ENCODE measurements at regions not wholly inside any gene's neighbourhood (a gene's known extent, or its start where the extent isn't known, plus 50 kb on each side); places are given as distances from the start of the nearest gene placed in this dataset.

DNA sequence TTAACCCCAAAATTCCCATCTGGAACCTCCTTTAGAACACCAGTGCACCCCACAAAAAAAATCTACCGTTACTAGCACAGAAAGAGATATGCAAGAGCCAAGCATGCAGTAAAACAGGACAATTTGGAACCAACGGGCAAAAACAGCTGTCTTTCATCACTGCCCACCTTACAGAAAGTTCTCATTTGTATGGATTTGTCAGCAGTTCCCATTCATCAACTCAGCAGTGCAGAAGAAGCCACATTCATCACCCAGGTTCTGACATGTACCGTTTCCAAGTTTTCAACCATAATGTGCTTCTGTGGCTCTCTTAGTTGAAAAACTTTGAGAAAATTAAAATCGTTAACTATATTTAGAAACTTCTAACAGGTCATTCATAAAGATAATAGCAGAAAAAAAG lies 387.0 kb downstream of the RPS29 start:
- H3K27me3 Mint-ChIP-seq, result no peaks in the 10 kb centered on the region
- H3K9me3 Mint-ChIP-seq, result no peaks in the 10 kb centered on the region
- H3K4me3 Mint-ChIP-seq, result no peak overlapping the region
- H3K27ac Mint-ChIP-seq, result no peak overlapping the region
- no peaks in the 10 kb centered on the region for H3K4me1 Mint-ChIP-seq (ENCODE audit: low read depth)
- DNase-seq, result no peak
- no peaks in the 10 kb centered on the region for H3K36me3 Mint-ChIP-seq (ENCODE audit: low read depth)

DNA sequence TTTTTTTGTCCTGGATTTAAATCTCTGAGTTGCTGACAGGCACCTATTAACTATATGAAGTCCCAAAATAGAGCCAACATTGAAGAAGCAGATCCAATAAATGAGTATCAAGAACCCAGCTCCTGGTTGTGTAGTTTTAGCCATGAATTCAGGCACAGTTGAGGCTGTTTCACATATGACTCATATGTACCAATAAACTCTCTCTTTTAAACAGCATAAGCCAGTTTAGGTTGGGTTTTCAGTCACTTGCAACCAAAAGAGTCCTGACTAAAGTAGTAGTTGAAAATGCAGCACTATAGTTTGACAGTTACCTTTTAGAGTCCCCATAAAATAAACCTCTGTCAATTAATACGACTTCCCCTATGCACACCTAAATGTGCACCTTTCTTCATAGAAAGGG lies 389.9 kb downstream of the RPS29 start:
- no peaks in the 10 kb centered on the region for H3K4me1 Mint-ChIP-seq (ENCODE audit: low read depth)
- H3K4me3 Mint-ChIP-seq, result no peak overlapping the region
- no peaks in the 10 kb centered on the region for H3K9me3 Mint-ChIP-seq
- no peak for DNase-seq
- no peaks in the 10 kb centered on the region for H3K27me3 Mint-ChIP-seq
- H3K36me3 Mint-ChIP-seq (ENCODE audit: low read depth), result no peaks in the 10 kb centered on the region
- H3K27ac Mint-ChIP-seq, result no peak overlapping the region

- Mint-ChIP-seq H3K9me3 (no peaks in the 10 kb centered on the region), H3K4me3 (no peak overlapping the region), H3K27ac (no peak overlapping the region), H3K27me3 (peaks cover 4% of the 10 kb centered on the region), H3K36me3 (ENCODE audit: low read depth) (no peaks in the 10 kb centered on the region), H3K4me1 (ENCODE audit: low read depth) (no peaks in the 10 kb centered on the region)
- DNase-seq, result no peak
Measured at GRCh38 chr14:49194067-49194466, 392.1 kb downstream of the RPS29 start.

DNA sequence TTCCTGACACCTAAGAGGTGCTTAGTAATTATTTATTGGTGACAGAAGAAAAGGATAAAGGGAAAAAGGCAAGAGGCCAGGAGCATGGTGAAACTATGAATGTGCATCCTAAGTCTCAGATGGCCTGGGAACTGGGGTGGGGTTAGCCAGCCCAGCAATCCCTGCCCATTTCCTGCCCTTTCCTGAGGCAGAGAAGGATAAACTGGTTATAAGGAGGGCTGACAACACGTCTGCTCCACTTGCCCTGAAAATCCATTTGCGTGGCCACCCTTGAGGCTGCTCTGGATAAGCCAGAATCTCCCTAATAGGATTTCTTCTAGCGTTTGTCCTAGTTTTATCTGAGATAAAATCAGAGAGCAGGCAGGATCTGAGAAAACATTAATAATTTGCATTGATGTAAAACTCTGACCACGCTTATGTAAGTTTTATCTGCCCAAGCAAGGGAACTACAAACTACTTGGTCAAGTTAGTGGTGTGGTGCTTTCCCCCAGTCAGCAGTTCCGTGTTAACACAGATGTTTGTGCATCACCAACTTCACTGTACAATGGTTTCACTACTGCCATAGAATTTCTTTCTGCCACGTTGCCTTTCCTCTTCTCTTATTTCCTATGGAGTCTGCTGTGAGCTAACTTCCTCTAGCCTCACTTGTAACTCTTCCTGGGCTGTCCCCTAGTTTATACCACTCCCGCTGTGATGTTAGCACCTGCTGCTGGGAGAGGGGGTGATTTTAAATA lies 392.7 kb downstream of the RPS29 start:
- Mint-ChIP-seq H3K36me3 (ENCODE audit: low read depth) (no peaks in the 10 kb centered on the region), H3K27ac (no peak overlapping the region), H3K4me1 (ENCODE audit: low read depth) (no peaks in the 10 kb centered on the region), H3K4me3 (no peak overlapping the region), H3K9me3 (no peaks in the 10 kb centered on the region), H3K27me3 (peaks cover 8% of the 10 kb centered on the region)
- DNase-seq, result no peak

- H3K4me3 Mint-ChIP-seq, result no peak overlapping the region
- no peak overlapping the region for H3K27ac Mint-ChIP-seq
- H3K36me3 Mint-ChIP-seq (ENCODE audit: low read depth), result no peaks in the 10 kb centered on the region
- no peaks in the 10 kb centered on the region for H3K9me3 Mint-ChIP-seq
- peaks cover 8% of the 10 kb centered on the region for H3K27me3 Mint-ChIP-seq
- no peaks in the 10 kb centered on the region for H3K4me1 Mint-ChIP-seq (ENCODE audit: low read depth)
- no peak for DNase-seq
Measured at GRCh38 chr14:49191380-49191779, 394.8 kb downstream of the RPS29 start.

GRCh38 chr14:49189375-49189774 lies 396.8 kb downstream of the RPS29 start:
- Mint-ChIP-seq H3K4me1 (ENCODE audit: low read depth) (no peaks in the 10 kb centered on the region), H3K27ac (no peak overlapping the region), H3K4me3 (no peak overlapping the region), H3K9me3 (no peaks in the 10 kb centered on the region), H3K36me3 (ENCODE audit: low read depth) (no peaks in the 10 kb centered on the region), H3K27me3 (peaks cover 8% of the 10 kb centered on the region)
- DNase-seq, result no peak

DNA sequence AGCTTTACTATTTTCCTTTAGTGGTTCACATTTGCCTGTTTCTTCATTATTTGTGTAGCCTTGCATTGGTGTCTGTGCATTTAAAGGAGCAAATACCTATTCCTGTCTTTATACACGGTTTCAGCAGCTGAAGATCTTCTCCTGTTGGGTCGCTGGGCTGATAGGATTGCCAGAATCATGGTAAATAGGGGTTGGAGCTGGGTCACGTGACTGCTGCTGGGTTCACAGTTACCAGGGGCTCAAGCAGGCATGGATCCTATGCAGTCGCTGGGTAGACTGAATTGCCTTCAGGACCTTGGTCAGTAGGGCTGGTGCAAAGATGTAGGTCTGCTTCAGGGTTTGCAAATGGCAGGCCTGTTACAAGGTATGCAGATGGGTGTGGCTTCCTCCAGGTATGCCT lies 398.4 kb downstream of the RPS29 start:
- Mint-ChIP-seq H3K27ac (no peak overlapping the region), H3K4me3 (no peak overlapping the region), H3K4me1 (ENCODE audit: low read depth) (no peaks in the 10 kb centered on the region), H3K9me3 (no peaks in the 10 kb centered on the region), H3K36me3 (ENCODE audit: low read depth) (no peaks in the 10 kb centered on the region), H3K27me3 (peaks cover 8% of the 10 kb centered on the region)
- no peak for DNase-seq

DNA sequence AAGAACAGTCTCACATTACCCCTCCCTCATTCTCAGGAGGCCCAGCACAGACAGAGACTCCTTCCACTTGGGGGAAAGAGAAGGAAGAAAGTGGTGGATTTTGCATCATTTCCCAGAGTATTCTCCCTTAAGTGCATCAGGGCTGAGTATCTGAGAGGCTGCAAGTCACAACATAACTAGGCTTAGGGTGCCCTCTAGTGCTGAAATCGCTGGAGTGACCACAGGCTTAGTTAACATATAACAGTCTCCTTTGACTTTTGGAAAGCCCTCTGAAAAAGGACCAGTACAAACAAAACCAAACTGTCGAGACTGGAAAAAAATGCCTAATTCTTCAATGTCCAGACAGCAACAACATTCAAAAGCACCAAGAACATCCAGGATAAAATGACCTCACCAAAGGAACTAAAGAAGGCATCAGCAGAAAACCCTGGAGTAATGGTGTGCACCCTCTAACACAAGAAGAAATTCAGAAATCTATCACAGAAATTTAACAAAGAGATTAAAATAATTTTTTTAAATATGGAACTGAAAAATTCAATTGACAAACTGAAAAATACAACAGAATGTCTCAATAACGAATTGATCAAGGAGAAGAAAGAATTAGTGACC lies 412.3 kb downstream of the RPS29 start:
- no peak for DNase-seq
- Mint-ChIP-seq H3K9me3 (peaks cover 3% of the 10 kb centered on the region), H3K4me1 (ENCODE audit: low read depth) (no peaks in the 10 kb centered on the region), H3K36me3 (ENCODE audit: low read depth) (no peaks in the 10 kb centered on the region), H3K27me3 (no peaks in the 10 kb centered on the region), H3K27ac (no peak overlapping the region), H3K4me3 (no peak overlapping the region)

GRCh38 chr14:49164074-49164473 lies 422.1 kb downstream of the RPS29 start:
- no peak overlapping the region for H3K4me3 Mint-ChIP-seq
- peaks cover 3% of the 10 kb centered on the region for H3K27me3 Mint-ChIP-seq
- H3K27ac Mint-ChIP-seq, result no peak overlapping the region

GRCh38 chr14:49160983-49161382 lies 425.2 kb downstream of the RPS29 start:
- no peaks in the 10 kb centered on the region for H3K27me3 Mint-ChIP-seq
- no peak overlapping the region for H3K27ac Mint-ChIP-seq
- H3K9me3 Mint-ChIP-seq, result no peaks in the 10 kb centered on the region
- no peaks in the 10 kb centered on the region for H3K36me3 Mint-ChIP-seq (ENCODE audit: low read depth)
- H3K4me3 Mint-ChIP-seq, result no peak overlapping the region
- no peak for DNase-seq
- no peaks in the 10 kb centered on the region for H3K4me1 Mint-ChIP-seq (ENCODE audit: low read depth)

More at GRCh38 chr14:49164074-49164473, 422.1 kb downstream of the RPS29 start:
- DNase-seq, result no peak
- no peaks in the 10 kb centered on the region for H3K36me3 Mint-ChIP-seq (ENCODE audit: low read depth)
- no peaks in the 10 kb centered on the region for H3K9me3 Mint-ChIP-seq
- no peaks in the 10 kb centered on the region for H3K4me1 Mint-ChIP-seq (ENCODE audit: low read depth)

- no peak for DNase-seq
Measured at GRCh38 chr14:49159081-49159480, 427.1 kb downstream of the RPS29 start.

DNA sequence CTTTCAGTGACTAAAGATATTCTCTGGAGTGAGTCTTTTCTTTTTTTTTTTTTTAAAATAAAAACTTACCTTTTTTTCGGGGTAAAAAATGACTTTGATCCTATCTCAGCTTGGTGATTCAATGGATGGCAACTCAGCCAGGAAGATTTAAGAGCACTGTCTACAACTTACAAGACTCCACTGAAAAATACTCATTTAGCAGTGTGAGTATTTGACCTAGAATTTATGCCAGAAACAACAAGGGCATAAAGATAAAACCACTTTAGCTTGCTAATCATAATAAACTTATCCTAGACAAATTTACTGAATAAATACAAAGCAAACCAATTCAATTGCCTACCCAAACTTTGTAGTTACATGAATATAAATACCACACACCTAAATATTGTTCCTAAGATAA lies 446.6 kb downstream of the RPS29 start:
- H3K4me1 Mint-ChIP-seq (ENCODE audit: low read depth), result no peaks in the 10 kb centered on the region
- H3K4me3 Mint-ChIP-seq, result no peak overlapping the region
- H3K27me3 Mint-ChIP-seq, result no peaks in the 10 kb centered on the region
- H3K27ac Mint-ChIP-seq, result no peak overlapping the region
- no peak for DNase-seq
- H3K36me3 Mint-ChIP-seq (ENCODE audit: low read depth), result no peaks in the 10 kb centered on the region
- H3K9me3 Mint-ChIP-seq, result no peaks in the 10 kb centered on the region

More at GRCh38 chr14:49159081-49159480, 427.1 kb downstream of the RPS29 start:
- Mint-ChIP-seq H3K4me1 (ENCODE audit: low read depth) (no peaks in the 10 kb centered on the region), H3K36me3 (ENCODE audit: low read depth) (no peaks in the 10 kb centered on the region), H3K27me3 (no peaks in the 10 kb centered on the region), H3K9me3 (no peaks in the 10 kb centered on the region), H3K4me3 (no peak overlapping the region), H3K27ac (no peak overlapping the region)

DNA sequence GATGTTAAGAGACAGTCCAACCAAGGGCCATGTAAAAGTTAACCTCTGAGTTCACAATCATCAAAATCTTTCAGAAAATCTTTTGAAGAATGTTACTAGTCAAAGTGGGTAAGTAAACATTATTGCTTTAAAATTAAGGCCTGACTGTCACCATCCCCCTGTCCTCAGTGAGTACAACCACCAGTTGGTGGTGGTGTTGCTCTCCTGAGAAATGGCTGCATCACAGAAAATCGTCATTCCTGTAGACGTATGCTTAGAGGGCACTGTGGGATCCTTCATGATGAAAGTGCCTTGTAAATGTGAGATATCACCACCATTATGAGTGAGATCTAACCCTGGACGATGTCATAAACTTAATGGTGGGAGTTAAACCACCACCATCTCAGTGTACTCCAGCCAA lies 451.2 kb downstream of the RPS29 start:
- peaks cover 2% of the 10 kb centered on the region for H3K9me3 Mint-ChIP-seq
- H3K36me3 Mint-ChIP-seq (ENCODE audit: low read depth), result no peaks in the 10 kb centered on the region
- H3K27ac Mint-ChIP-seq, result no peak overlapping the region
- no peak for DNase-seq
- no peaks in the 10 kb centered on the region for H3K4me1 Mint-ChIP-seq (ENCODE audit: low read depth)
- H3K4me3 Mint-ChIP-seq, result no peak overlapping the region
- H3K27me3 Mint-ChIP-seq, result no peaks in the 10 kb centered on the region

- H3K27me3 Mint-ChIP-seq, result no peaks in the 10 kb centered on the region
- no peaks in the 10 kb centered on the region for H3K36me3 Mint-ChIP-seq (ENCODE audit: low read depth)
- H3K9me3 Mint-ChIP-seq, result peaks cover 2% of the 10 kb centered on the region
- DNase-seq, result no peak
- H3K27ac Mint-ChIP-seq, result no peak overlapping the region
- no peak overlapping the region for H3K4me3 Mint-ChIP-seq
- no peaks in the 10 kb centered on the region for H3K4me1 Mint-ChIP-seq (ENCODE audit: low read depth)
Measured at GRCh38 chr14:49121246-49121645, 464.9 kb downstream of the RPS29 start.

GRCh38 chr14:49114161-49114893 lies 471.9 kb downstream of the RPS29 start:
- no peak overlapping the region for H3K4me3 Mint-ChIP-seq
- no peaks in the 10 kb centered on the region for H3K4me1 Mint-ChIP-seq (ENCODE audit: low read depth)
- H3K27ac Mint-ChIP-seq, result no peak overlapping the region
- H3K36me3 Mint-ChIP-seq (ENCODE audit: low read depth), result no peaks in the 10 kb centered on the region
- peaks cover 2% of the 10 kb centered on the region for H3K9me3 Mint-ChIP-seq
- no peaks in the 10 kb centered on the region for H3K27me3 Mint-ChIP-seq
- no peak for DNase-seq
